Loucy (cell line): ENCODE measurements at regions not wholly inside any gene's neighbourhood (a gene's known extent, or its start where the extent isn't known, plus 50 kb on each side); places are given as distances from the start of the nearest gene placed in this dataset.

Experiments used
- H2AFZ ChIP-seq: fragments of 200-600 bp; sonication (generic); 2 replicates; pipeline ENCODE4 v1.6.0; 2016; ENCODE audit warnings: antibody characterized with exemption, mild to moderate bottlenecking, low read length, moderate library complexity
- H3F3A ChIP-seq: fragments of 200-600 bp; 2 replicates; pipeline ENCODE4 v1.6.0; 2016; ENCODE audit warnings: antibody characterized with exemption, low read depth, mild to moderate bottlenecking
- H3K27me3 ChIP-seq: fragments of 200-600 bp; sonication (generic); 2 replicates; pipeline ENCODE4 v1.6.1; 2014; ENCODE audit warnings: low read length, mild to moderate bottlenecking; ENCODE audit not compliant: insufficient read depth, poor library complexity, severe bottlenecking
- H3K36me3 ChIP-seq: fragments of 200-600 bp; sonication (generic); 2 replicates; pipeline ENCODE4 v1.6.1; 2016; ENCODE audit warnings: low read length; ENCODE audit not compliant: insufficient read depth
- H3K4me1 ChIP-seq: fragments of 200-600 bp; sonication (generic); 2 replicates; pipeline ENCODE4 v1.5.1; 2014; ENCODE audit warnings: low read length, mild to moderate bottlenecking; ENCODE audit not compliant: insufficient read depth, poor library complexity, severe bottlenecking
- H3K4me2 ChIP-seq: fragments of 200-600 bp; sonication (generic); 2 replicates; pipeline ENCODE4 v1.6.0; 2014; ENCODE audit warnings: antibody characterized with exemption, low read length, low read depth, mild to moderate bottlenecking; ENCODE audit not compliant: poor library complexity, severe bottlenecking
- H3K4me3 ChIP-seq: fragments of 200-600 bp; sonication (generic); 2 replicates; pipeline ENCODE4 v1.5.1; 2014; ENCODE audit warnings: low read length, mild to moderate bottlenecking, mixed read lengths; ENCODE audit not compliant: poor library complexity, severe bottlenecking
- H3K79me2 ChIP-seq: fragments of 200-600 bp; sonication (generic); 2 replicates; pipeline ENCODE4 v1.6.1; 2014; ENCODE audit warnings: low read length; ENCODE audit not compliant: insufficient read depth
- H3K9ac ChIP-seq: fragments of 200-600 bp; sonication (generic); 2 replicates; pipeline ENCODE4 v1.6.0; 2014; ENCODE audit warnings: mild to moderate bottlenecking, low read depth, low read length, moderate library complexity; ENCODE audit not compliant: poor library complexity, severe bottlenecking
- H3K9me2 ChIP-seq: fragments of 200-600 bp; sonication (generic); replicated peaks from 2 replicates; pipeline ENCODE4 v1.6.1; 2016; ENCODE audit warnings: low read depth, low read length, mixed read lengths
- H3K9me3 ChIP-seq: fragments of 200-600 bp; sonication (generic); 2 replicates; pipeline ENCODE4 v1.6.1; 2014; ENCODE audit warnings: mild to moderate bottlenecking, antibody characterized with exemption, low read length, low read depth; ENCODE audit not compliant: insufficient read depth
- H4K20me1 ChIP-seq: fragments of 200-600 bp; sonication (generic); 2 replicates; pipeline ENCODE4 v1.6.0; 2014; ENCODE audit warnings: antibody characterized with exemption, low read length, mild to moderate bottlenecking; ENCODE audit not compliant: insufficient read depth, poor library complexity, severe bottlenecking
- EZH2phosphoT487 ChIP-seq: fragments of 200-600 bp; IDR thresholded peaks from 2 replicates; pipeline ENCODE4 v1.6.1; 2018; ENCODE audit warnings: antibody characterized with exemption, mild to moderate bottlenecking, moderate library complexity, borderline replicate concordance
- TF ChIP-seq, protein P1 (sequence below): fragments of 200-600 bp; sonication (generic); conservative IDR thresholded peaks from 2 replicates; pipeline ENCODE4 v1.5.1; 2014; ENCODE audit warnings: mild to moderate bottlenecking, antibody characterized with exemption, low read length

DNA sequence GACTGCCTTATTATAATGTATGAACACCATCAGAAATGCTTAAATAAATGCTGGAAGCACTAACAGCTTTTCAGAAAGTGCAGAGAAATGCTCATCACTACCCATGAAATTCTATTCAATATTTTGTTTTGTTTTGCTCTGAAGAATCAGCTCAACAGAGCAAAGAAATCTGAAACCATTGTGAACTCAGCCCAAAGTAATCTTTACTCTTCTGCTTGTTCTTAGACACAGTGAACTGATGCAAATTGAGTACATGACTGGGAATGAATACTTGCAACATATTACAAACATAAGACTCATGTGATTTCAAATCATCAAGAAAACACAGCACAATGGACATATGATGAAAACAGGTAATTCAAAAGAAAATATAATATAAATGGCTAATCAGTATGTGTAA, 404.6 kb upstream of the OPRM1 start:
- Histone ChIP-seq H3K36me3 (no peaks in the 10 kb centered on the region), H2AFZ (no peak overlapping the region), H3K4me3 (no peak overlapping the region), H3K4me2 (no peak overlapping the region), H3K79me2 (no peaks in the 10 kb centered on the region), H3K9ac (no peak overlapping the region), H3K27me3 (no peaks in the 10 kb centered on the region), H3K4me1 (no peaks in the 10 kb centered on the region), H4K20me1 (no peaks in the 10 kb centered on the region), H3K9me3 (no peaks in the 10 kb centered on the region), H3F3A (no peaks in the 10 kb centered on the region), H3K9me2 (no peaks in the 10 kb centered on the region)
- TF ChIP-seq EZH2phosphoT487: no peak
- TF ChIP-seq, protein P1, sequence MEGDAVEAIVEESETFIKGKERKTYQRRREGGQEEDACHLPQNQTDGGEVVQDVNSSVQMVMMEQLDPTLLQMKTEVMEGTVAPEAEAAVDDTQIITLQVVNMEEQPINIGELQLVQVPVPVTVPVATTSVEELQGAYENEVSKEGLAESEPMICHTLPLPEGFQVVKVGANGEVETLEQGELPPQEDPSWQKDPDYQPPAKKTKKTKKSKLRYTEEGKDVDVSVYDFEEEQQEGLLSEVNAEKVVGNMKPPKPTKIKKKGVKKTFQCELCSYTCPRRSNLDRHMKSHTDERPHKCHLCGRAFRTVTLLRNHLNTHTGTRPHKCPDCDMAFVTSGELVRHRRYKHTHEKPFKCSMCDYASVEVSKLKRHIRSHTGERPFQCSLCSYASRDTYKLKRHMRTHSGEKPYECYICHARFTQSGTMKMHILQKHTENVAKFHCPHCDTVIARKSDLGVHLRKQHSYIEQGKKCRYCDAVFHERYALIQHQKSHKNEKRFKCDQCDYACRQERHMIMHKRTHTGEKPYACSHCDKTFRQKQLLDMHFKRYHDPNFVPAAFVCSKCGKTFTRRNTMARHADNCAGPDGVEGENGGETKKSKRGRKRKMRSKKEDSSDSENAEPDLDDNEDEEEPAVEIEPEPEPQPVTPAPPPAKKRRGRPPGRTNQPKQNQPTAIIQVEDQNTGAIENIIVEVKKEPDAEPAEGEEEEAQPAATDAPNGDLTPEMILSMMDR: no peak

DNA sequence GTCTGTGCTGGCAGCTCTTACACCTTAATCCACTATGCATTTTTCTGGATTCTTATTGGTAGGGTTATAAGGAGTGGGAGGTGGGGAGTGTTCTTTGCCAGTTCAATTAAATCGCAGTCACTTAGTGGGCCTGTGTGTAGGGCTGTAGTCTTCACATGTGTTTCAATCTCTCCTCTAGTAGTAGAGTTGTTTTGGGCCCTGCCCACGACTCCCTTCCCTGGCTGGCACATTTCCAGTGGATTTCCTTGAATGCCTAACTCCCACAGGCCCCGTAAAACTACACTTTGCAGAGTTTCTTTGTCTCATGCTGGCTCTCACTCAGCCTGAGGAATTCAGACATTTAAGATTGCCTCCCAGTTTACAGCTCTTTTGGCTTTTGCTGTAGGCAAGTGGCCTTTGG, 414.0 kb upstream of the OPRM1 start:
- Histone ChIP-seq H3K9me3 (no peaks in the 10 kb centered on the region), H3K9ac (no peak overlapping the region), H3K4me3 (no peak overlapping the region), H3K79me2 (no peaks in the 10 kb centered on the region), H3K4me1 (no peaks in the 10 kb centered on the region), H3F3A (no peaks in the 10 kb centered on the region), H4K20me1 (no peaks in the 10 kb centered on the region), H3K9me2 (no peaks in the 10 kb centered on the region), H3K27me3 (no peaks in the 10 kb centered on the region), H3K4me2 (no peak overlapping the region), H2AFZ (no peak overlapping the region), H3K36me3 (no peaks in the 10 kb centered on the region)
- TF ChIP-seq, protein P1: no peak
- TF ChIP-seq EZH2phosphoT487: no peak

DNA sequence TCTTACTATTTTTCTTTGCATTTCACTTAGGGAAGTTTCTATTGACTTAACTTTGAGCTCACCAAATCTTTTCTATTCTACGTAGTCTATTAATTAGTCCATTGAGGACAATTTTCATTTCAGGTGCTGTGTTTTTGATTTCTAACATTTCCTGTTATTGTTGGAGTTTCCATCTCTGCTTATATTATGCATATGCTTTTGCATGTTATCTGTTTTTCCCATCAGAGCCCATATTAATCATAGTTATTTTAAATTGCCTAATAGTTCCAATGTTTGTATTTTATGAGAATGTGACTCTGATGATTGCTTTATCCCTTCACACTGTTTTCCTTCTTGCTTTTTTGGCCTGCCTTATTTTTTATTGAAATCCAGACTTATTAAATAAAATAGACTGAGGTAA, 414.5 kb upstream of the OPRM1 start:
- Histone ChIP-seq H3K4me1 (no peaks in the 10 kb centered on the region), H3K27me3 (no peaks in the 10 kb centered on the region), H3K9me2 (no peaks in the 10 kb centered on the region), H3K9me3 (no peaks in the 10 kb centered on the region), H3K79me2 (no peaks in the 10 kb centered on the region), H2AFZ (no peak overlapping the region), H3K4me3 (no peak overlapping the region), H3K36me3 (no peaks in the 10 kb centered on the region), H3F3A (no peaks in the 10 kb centered on the region), H3K9ac (no peak overlapping the region), H3K4me2 (no peak overlapping the region), H4K20me1 (no peaks in the 10 kb centered on the region)
- TF ChIP-seq, protein P1: no peak
- no peak for TF ChIP-seq EZH2phosphoT487
